GM12878 (cell line): ENCODE measurements at regions not wholly inside any gene's neighbourhood (a gene's known extent, or its start where the extent isn't known, plus 50 kb on each side); places are given as distances from the start of the nearest gene placed in this dataset.

ENCODE experiments used
- ATAC-seq: fragments of 200-7000 bp; cut with Tn5 transposase; 3 replicates; pipeline ENCODE4 v1.9.1; 2020; ENCODE audit warnings: mild to moderate bottlenecking, moderate library complexity
- BruUV-seq: library from RNA; stranded (reverse); fragments of 400-500 nt; replicated peaks from 2 replicates; lab custom pipeline; 2021; lab: Mats Ljungman, UMichigan
- CTCF ChIA-PET: fragments of 300-600 bp; sonication (Branson Sonifier 250); formaldehyde crosslinking; extraction: SDS; loops from one replicate; lab custom pipeline; 2021; ENCODE audit warnings: inconsistent platforms; lab: Yijun Ruan, JAX
- POLR2A ChIA-PET: fragments of 350-600 bp; formaldehyde crosslinking; extraction: SDS; loops from one replicate; lab custom pipeline; 2021; ENCODE audit warnings: inconsistent platforms; lab: Charles Lee
- RAD21 ChIA-PET: fragments of 300-600 bp; sonication (Branson Sonifier 250); formaldehyde crosslinking; loops from one replicate; lab custom pipeline; 2023; ENCODE audit warnings: antibody characterized with exemption; ENCODE audit not compliant: unreplicated experiment; lab: Charles Lee
- SMC1A ChIA-PET: fragments of 300-600 bp; sonication (Branson Sonifier 250); formaldehyde crosslinking; loops from one replicate; lab custom pipeline; 2023; ENCODE audit not compliant: unreplicated experiment, uncharacterized antibody; lab: Charles Lee
- DNase-seq: peaks from one replicate; pipeline ENCODE4 v3.0.0-alpha.2; 2011; ENCODE audit warnings: low read depth, low spot score
- FAIRE-seq: peaks from 3 replicates; lab custom pipeline; 2011; peaks lifted over from hg19 to GRCh38; lab: Jason Lieb, UNC
- H2AFZ ChIP-seq: 2 replicates; pipeline ENCODE4 v1.6.0; 2011; ENCODE audit warnings: low read depth, low read length, control low read depth; ENCODE audit not compliant: control insufficient read depth
- H3K27ac ChIP-seq: 2 replicates; pipeline ENCODE4 v1.5.1; 2011; ENCODE audit warnings: control low read depth; ENCODE audit not compliant: control insufficient read depth, insufficient read depth
- H3K27me3 ChIP-seq, 2 experiments: replicated peaks in 1 of 2; 2 replicates each; pipeline versions ENCODE4 v1.6.0 to v1.6.1; 2011; ENCODE audit warnings: low read length in 1 of 2; ENCODE audit not compliant: control insufficient read depth in 2 of 2, insufficient read depth in 2 of 2
- H3K36me3 ChIP-seq, 2 experiments: 2 replicates each; pipeline ENCODE4 v1.5.1; 2011; ENCODE audit warnings: low read length in 1 of 2; ENCODE audit not compliant: control insufficient read depth in 2 of 2, insufficient read depth in 2 of 2
- H3K4me1 ChIP-seq: 2 replicates; pipeline ENCODE4 v1.6.1; 2011; ENCODE audit warnings: mild to moderate bottlenecking, low read length, moderate library complexity, mixed read lengths; ENCODE audit not compliant: control insufficient read depth, insufficient read depth
- H3K4me2 ChIP-seq: 2 replicates; pipeline ENCODE4 v1.6.0; 2011; ENCODE audit warnings: control low read depth; ENCODE audit not compliant: control insufficient read depth, insufficient read depth
- H3K4me3 ChIP-seq: fragments of 200-600 bp; sonication (generic); 2 replicates; pipeline ENCODE4 v1.5.1; 2016
- H3K79me2 ChIP-seq: 2 replicates; pipeline ENCODE4 v1.6.0; 2011; ENCODE audit warnings: low read length; ENCODE audit not compliant: control insufficient read depth, insufficient read depth
- H3K9ac ChIP-seq: 2 replicates; pipeline ENCODE4 v1.8.0; 2011; ENCODE audit warnings: low read length, control low read depth, mixed read lengths; ENCODE audit not compliant: control insufficient read depth, insufficient read depth
- H3K9me3 ChIP-seq: replicated peaks from 3 replicates; pipeline ENCODE4 v1.5.1; 2011; ENCODE audit warnings: mild to moderate bottlenecking, low read length; ENCODE audit not compliant: control insufficient read depth, insufficient read depth
- H4K20me1 ChIP-seq: 2 replicates; pipeline ENCODE4 v1.6.0; 2011; ENCODE audit not compliant: control insufficient read depth, insufficient read depth
- CBX3 ChIP-seq: fragments of 200-600 bp; sonication (generic); IDR thresholded peaks from 2 replicates; pipeline ENCODE4 v1.6.1; 2016; ENCODE audit warnings: low read depth, borderline replicate concordance
- ETV6 ChIP-seq, 2 experiments: fragments of 450-650 bp in 1 of 2; IDR thresholded peaks in 1 of 2; conservative IDR thresholded peaks in 1 of 2; 2 replicates each; pipeline ENCODE4 v1.6.1; 2014; ENCODE audit warnings: antibody characterized with exemption in 1 of 2, borderline replicate concordance in 1 of 2, low read depth in 1 of 2, mild to moderate bottlenecking in 1 of 2, moderate library complexity in 1 of 2
- FOS ChIP-seq: IDR thresholded peaks from 3 replicates; pipeline ENCODE4 v1.6.1; 2011; ENCODE audit warnings: borderline replicate concordance; ENCODE audit not compliant: insufficient read length; ENCODE audit errors: extremely low read depth
- FOXK2 ChIP-seq: fragments of 450-650 bp; IDR thresholded peaks from 2 replicates; pipeline ENCODE4 v1.6.1; 2017; ENCODE audit warnings: mild to moderate bottlenecking, moderate library complexity
- JUND ChIP-seq: IDR thresholded peaks from 2 replicates; pipeline ENCODE4 v1.6.1; 2012; ENCODE audit warnings: low read depth, mild to moderate bottlenecking, low read length, improper control_type of control experiment, moderate library complexity
- MTA3 ChIP-seq: IDR thresholded peaks from 2 replicates; pipeline ENCODE4 v1.6.1; 2012; ENCODE audit warnings: low read length, inconsistent platforms, borderline replicate concordance
- NBN ChIP-seq: fragments of 450-650 bp; IDR thresholded peaks from 2 replicates; pipeline ENCODE4 v1.6.1; 2016
- PBX3 ChIP-seq: IDR thresholded peaks from 2 replicates; pipeline ENCODE4 v1.6.1; 2011; ENCODE audit warnings: mild to moderate bottlenecking, low read depth, low read length, moderate library complexity; ENCODE audit not compliant: insufficient replicate concordance
- RUNX3 ChIP-seq: IDR thresholded peaks from 2 replicates; pipeline ENCODE4 v1.6.1; 2012; ENCODE audit warnings: low read length, inconsistent platforms
- SMARCA5 ChIP-seq: fragments of 450-650 bp; IDR thresholded peaks from 2 replicates; pipeline ENCODE4 v1.6.1; 2017; ENCODE audit warnings: mild to moderate bottlenecking
- SPI1 ChIP-seq: IDR thresholded peaks from 2 replicates; pipeline ENCODE4 v1.6.1; 2011; ENCODE audit warnings: low read depth, mild to moderate bottlenecking, low read length, moderate library complexity, borderline replicate concordance; ENCODE audit not compliant: insufficient read depth
- STAT1 ChIP-seq: fragments of 450-650 bp; conservative IDR thresholded peaks from 2 replicates; pipeline ENCODE4 v1.6.1; 2014; ENCODE audit warnings: antibody characterized with exemption, mild to moderate bottlenecking
- ZNF207 ChIP-seq: fragments of 450-650 bp; IDR thresholded peaks from 2 replicates; pipeline ENCODE4 v1.6.1; 2014; ENCODE audit warnings: antibody characterized with exemption, mild to moderate bottlenecking, borderline replicate concordance
- ZNF274 ChIP-seq: IDR thresholded peaks from one replicate; pipeline ENCODE4 v1.8.0; 2011; ENCODE audit not compliant: insufficient read length, insufficient read depth
- WGBS: methylation state at CpG from one replicate; pipeline ENCODE4 v1.1.6; 2016; ENCODE audit warnings: low lambda C conversion rate; ENCODE audit not compliant: insufficient replicate concordance, insufficient coverage; ENCODE audit errors: missing lambda C conversion rate; 5-methylcytosine and 5-hydroxymethylcytosine counted together
- in situ Hi-C: fragments of 300-500 bp; cut with MboI; formaldehyde crosslinking; loops from 9 replicates; pipeline ENCODE4 v1.14.3; 2018; ENCODE audit warnings: mixed read lengths
- intact Hi-C: fragments of 100-400 bp; cut with micrococcal nuclease; formaldehyde crosslinking; loops from one replicate; pipeline ENCODE4 v1.14.2; 2022; ENCODE audit not compliant: unreplicated experiment
- TF ChIP-seq, protein P1 (sequence below): fragments of 450-650 bp; IDR thresholded peaks from 2 replicates; pipeline ENCODE4 v1.6.1; 2016; ENCODE audit warnings: mild to moderate bottlenecking
- TF ChIP-seq, protein P2 (sequence below): IDR thresholded peaks from 2 replicates; pipeline ENCODE4 v1.6.1; 2012; ENCODE audit warnings: low read depth, low read length, improper control_type of control experiment

- TF ChIP-seq CBX3: no peak
- no peak for TF ChIP-seq ETV6 (conservative IDR thresholded peaks at IDR 0.05 in 1 of 2, IDR thresholded peaks at IDR 0.05 in 1 of 2; ENCODE audit: borderline replicate concordance in 1 of 2, low read depth in 1 of 2)
- TF ChIP-seq JUND: no peak
Measured at GRCh38 chr12:58695263-58695662, 225.0 kb downstream of the LRIG3 start (continued).

DNA sequence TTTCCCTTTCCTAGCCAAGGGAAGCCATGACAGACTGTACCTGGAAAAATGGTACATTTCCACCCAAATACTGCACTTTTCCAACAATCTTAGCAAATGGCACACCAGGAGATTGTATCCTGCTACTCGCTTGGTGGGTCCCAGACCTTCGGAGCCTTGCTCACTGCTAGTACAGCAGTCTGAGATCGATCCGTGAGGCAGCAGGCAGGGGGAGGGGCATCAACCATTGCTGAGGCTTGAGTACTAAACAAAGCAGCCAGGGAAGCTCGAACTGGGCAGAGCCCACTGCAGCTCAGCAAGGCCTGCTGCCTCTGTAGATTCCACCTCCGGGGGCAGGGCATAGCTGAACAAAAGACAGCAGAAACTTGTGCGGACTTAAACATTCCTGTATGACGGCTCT lies 218.8 kb downstream of the LRIG3 start:
- Histone ChIP-seq H3K4me1 (no peaks in the 10 kb centered on the region), H4K20me1 (no peaks in the 10 kb centered on the region), H3K79me2 (no peaks in the 10 kb centered on the region), H3K9ac (no peak overlapping the region), H3K4me2 (no peak overlapping the region), H3K27me3 (no peaks in the 10 kb centered on the region), H3K4me3 (no peak overlapping the region), H2AFZ (no peak overlapping the region), H3K9me3 (no peaks in the 10 kb centered on the region), H3K27ac (no peak overlapping the region), H3K36me3 (no peaks in the 10 kb centered on the region)
- ChIA-PET RAD21 (no interaction called here), CTCF (no interaction called here), SMC1A (no interaction called here), POLR2A (no interaction called here)
- no peak for DNase-seq
- in situ Hi-C loops (no loop called here), intact Hi-C loops (no loop called here)
- BruUV-seq: no TSS peak
- 28% methylated on average over 8 of the region's 8 CpGs for WGBS
- TF ChIP-seq ZNF207 (no peak), FOS (no peak), SMARCA5 (no peak), CBX3 (no peak), FOXK2 (no peak), SPI1 (no peak), STAT1 (no peak), RUNX3 (no peak), PBX3 (no peak), MTA3 (no peak), NBN (no peak), ZNF274 (no peak)
- TF ChIP-seq, protein P1, sequence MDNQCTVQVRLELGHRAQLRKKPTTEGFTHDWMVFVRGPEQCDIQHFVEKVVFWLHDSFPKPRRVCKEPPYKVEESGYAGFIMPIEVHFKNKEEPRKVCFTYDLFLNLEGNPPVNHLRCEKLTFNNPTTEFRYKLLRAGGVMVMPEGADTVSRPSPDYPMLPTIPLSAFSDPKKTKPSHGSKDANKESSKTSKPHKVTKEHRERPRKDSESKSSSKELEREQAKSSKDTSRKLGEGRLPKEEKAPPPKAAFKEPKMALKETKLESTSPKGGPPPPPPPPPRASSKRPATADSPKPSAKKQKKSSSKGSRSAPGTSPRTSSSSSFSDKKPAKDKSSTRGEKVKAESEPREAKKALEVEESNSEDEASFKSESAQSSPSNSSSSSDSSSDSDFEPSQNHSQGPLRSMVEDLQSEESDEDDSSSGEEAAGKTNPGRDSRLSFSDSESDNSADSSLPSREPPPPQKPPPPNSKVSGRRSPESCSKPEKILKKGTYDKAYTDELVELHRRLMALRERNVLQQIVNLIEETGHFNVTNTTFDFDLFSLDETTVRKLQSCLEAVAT: no peak
- TF ChIP-seq, protein P2, sequence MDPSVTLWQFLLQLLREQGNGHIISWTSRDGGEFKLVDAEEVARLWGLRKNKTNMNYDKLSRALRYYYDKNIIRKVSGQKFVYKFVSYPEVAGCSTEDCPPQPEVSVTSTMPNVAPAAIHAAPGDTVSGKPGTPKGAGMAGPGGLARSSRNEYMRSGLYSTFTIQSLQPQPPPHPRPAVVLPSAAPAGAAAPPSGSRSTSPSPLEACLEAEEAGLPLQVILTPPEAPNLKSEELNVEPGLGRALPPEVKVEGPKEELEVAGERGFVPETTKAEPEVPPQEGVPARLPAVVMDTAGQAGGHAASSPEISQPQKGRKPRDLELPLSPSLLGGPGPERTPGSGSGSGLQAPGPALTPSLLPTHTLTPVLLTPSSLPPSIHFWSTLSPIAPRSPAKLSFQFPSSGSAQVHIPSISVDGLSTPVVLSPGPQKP: no peak
- no peak for FAIRE-seq
- ATAC-seq: no peak
